Caco-2 (cell line): ENCODE measurements at regions not wholly inside any gene's neighbourhood (a gene's known extent, or its start where the extent isn't known, plus 50 kb on each side); places are given as distances from the start of the nearest gene placed in this dataset.

Experiments used
- BruUV-seq: library from RNA; stranded (reverse); fragments of 400-500 nt; replicated peaks from 2 replicates; lab custom pipeline; 2021; lab: Mats Ljungman, UMichigan
- CTCF ChIA-PET: fragments of 300-600 bp; sonication (Branson Sonifier 250); formaldehyde crosslinking; loops from one replicate; lab custom pipeline; 2022; ENCODE audit warnings: antibody characterized with exemption; lab: Charles Lee
- POLR2A ChIA-PET: fragments of 300-600 bp; sonication (Branson Sonifier 250); formaldehyde crosslinking; loops from one replicate; lab custom pipeline; 2022; ENCODE audit warnings: antibody characterized with exemption; lab: Charles Lee
- DNase-seq, 2 experiments: peaks; one replicate each; pipeline versions ENCODE4 v3.0.0 to v3.0.0-alpha.2; 2020 to 2022
- H3K27me3 ChIP-seq: replicated peaks from 2 replicates; pipeline ENCODE4 v1.6.0; 2011; ENCODE audit warnings: low read length; ENCODE audit not compliant: control insufficient read depth, insufficient read depth
- H3K36me3 ChIP-seq: 2 replicates; pipeline ENCODE4 v1.5.1; 2011; ENCODE audit warnings: low read length; ENCODE audit not compliant: control insufficient read depth, insufficient read depth
- H3K4me1 ChIP-seq: fragments of 250-450 bp; sonication (Bioruptor Pico); 2 replicates; pipeline ENCODE4 v1.5.1; 2020; ENCODE audit warnings: mild to moderate bottlenecking
- H3K4me3 ChIP-seq: 2 replicates; pipeline ENCODE4 v1.5.1; 2011; ENCODE audit warnings: low read depth, mild to moderate bottlenecking, control low read depth, low read length
- H3K9me3 ChIP-seq: fragments of 250-450 bp; sonication (Bioruptor Pico); 2 replicates; pipeline ENCODE4 v1.5.1; 2020; ENCODE audit warnings: mild to moderate bottlenecking, moderate library complexity
- H3K27ac Mint-ChIP-seq: one replicate; pipeline ENCODE4 v1.8.0; 2022; ENCODE audit warnings: mixed read lengths; ENCODE audit not compliant: unreplicated experiment
- H3K27me3 Mint-ChIP-seq: one replicate; pipeline ENCODE4 v1.8.0; 2022; ENCODE audit warnings: mixed read lengths; ENCODE audit not compliant: insufficient read depth, unreplicated experiment
- H3K36me3 Mint-ChIP-seq: one replicate; pipeline ENCODE4 v1.8.0; 2022; ENCODE audit warnings: mild to moderate bottlenecking, mixed read lengths; ENCODE audit not compliant: insufficient read depth, unreplicated experiment
- H3K4me1 Mint-ChIP-seq: one replicate; pipeline ENCODE4 v1.8.0; 2022; ENCODE audit warnings: low read depth, mixed read lengths; ENCODE audit not compliant: unreplicated experiment
- H3K4me3 Mint-ChIP-seq: one replicate; pipeline ENCODE4 v1.8.0; 2022; ENCODE audit warnings: mild to moderate bottlenecking, moderate library complexity, mixed read lengths; ENCODE audit not compliant: unreplicated experiment
- H3K9me3 Mint-ChIP-seq: one replicate; pipeline ENCODE4 v1.8.0; 2022; ENCODE audit warnings: mixed read lengths; ENCODE audit not compliant: unreplicated experiment
- CTCF ChIP-seq, 2 experiments: fragments of 200-600 bp in 1 of 2; IDR thresholded peaks; 1 replicate in 1 of 2; 2 replicates in 1 of 2; pipeline versions ENCODE4 v1.5.1 to v1.8.0; 2011 to 2022; ENCODE audit warnings: antibody characterized with exemption in 1 of 2, control low read depth in 1 of 2, inconsistent platforms in 1 of 2, low read depth in 1 of 2, low read length in 1 of 2, mild to moderate bottlenecking in 1 of 2, moderate library complexity in 1 of 2; ENCODE audit not compliant: insufficient read depth in 1 of 2, severe bottlenecking in 1 of 2, unreplicated experiment in 1 of 2
- intact Hi-C: fragments of 100-400 bp; cut with micrococcal nuclease; formaldehyde crosslinking; loops from one replicate; pipeline ENCODE4 v1.10.0; 2022; ENCODE audit not compliant: unreplicated experiment

- ChIA-PET POLR2A (interaction anchor here (1.0 kb wide), 1 partner anchor 27 kb away, joined by 5 read pairs; no protein-coding TSS in a partner anchor), CTCF (interaction anchor here (0.7 kb wide), 1 partner anchor 405 kb away, joined by 3 read pairs; no protein-coding TSS in a partner anchor)
- DNase-seq = no peak
- no peaks in the 10 kb centered on the region for H3K27me3 ChIP-seq
- H3K27me3 Mint-ChIP-seq = peaks cover 8% of the 10 kb centered on the region
- no peak overlapping the region for H3K4me3 ChIP-seq
- intact Hi-C loops = no loop called here
- H3K27ac Mint-ChIP-seq = no peak overlapping the region
- H3K36me3 Mint-ChIP-seq = no peaks in the 10 kb centered on the region
- H3K36me3 ChIP-seq = no peaks in the 10 kb centered on the region
- TF ChIP-seq CTCF (IDR thresholded peaks at IDR 0.05; ENCODE audit: insufficient read depth in 1 of 2, low read depth in 1 of 2, low read length in 1 of 2, severe bottlenecking in 1 of 2, unreplicated experiment in 1 of 2) = no peak
- BruUV-seq = no TSS peak
- H3K4me1 Mint-ChIP-seq = peaks cover 8% of the 10 kb centered on the region
- peaks cover 11% of the 10 kb centered on the region for H3K9me3 Mint-ChIP-seq
- peaks cover 8% of the 10 kb centered on the region for H3K4me1 ChIP-seq
- H3K4me3 Mint-ChIP-seq = no peak overlapping the region
- 0 out of 2 replicates have a peak, but pooled peaks cover 3% of the 10 kb centered on the region for H3K9me3 ChIP-seq
These were observed 105.9 kb upstream of the FAM20A start for GRCh38 chr17:68707031-68707430.

GRCh38 chr17:68706356-68706920 lies 105.3 kb upstream of the FAM20A start:
- H3K4me1 ChIP-seq = peaks cover 12% of the 10 kb centered on the region
- TF ChIP-seq CTCF (IDR thresholded peaks at IDR 0.05; ENCODE audit: insufficient read depth in 1 of 2, low read depth in 1 of 2, low read length in 1 of 2, severe bottlenecking in 1 of 2, unreplicated experiment in 1 of 2) = no peak
- BruUV-seq = no TSS peak
- no peaks in the 10 kb centered on the region for H3K36me3 ChIP-seq
- Mint-ChIP-seq H3K27ac (no peak overlapping the region), H3K4me3 (no peak overlapping the region), H3K4me1 (peaks cover 12% of the 10 kb centered on the region), H3K36me3 (no peaks in the 10 kb centered on the region), H3K27me3 (peaks cover 7% of the 10 kb centered on the region), H3K9me3 (peaks cover 11% of the 10 kb centered on the region)
- ChIA-PET CTCF (interaction anchor here (0.7 kb wide), 1 partner anchor 405 kb away, joined by 3 read pairs; no protein-coding TSS in a partner anchor), POLR2A (interaction anchor here (1.0 kb wide), 1 partner anchor 27 kb away, joined by 5 read pairs; no protein-coding TSS in a partner anchor)
- 0 out of 2 replicates have a peak, but pooled peaks cover 3% of the 10 kb centered on the region for H3K9me3 ChIP-seq
- intact Hi-C loops = no loop called here
- no peak overlapping the region for H3K4me3 ChIP-seq
- no peaks in the 10 kb centered on the region for H3K27me3 ChIP-seq
- DNase-seq = no peak

- Mint-ChIP-seq H3K4me3 (no peak overlapping the region), H3K4me1 (peaks cover 19% of the 10 kb centered on the region), H3K9me3 (peaks cover 11% of the 10 kb centered on the region), H3K27ac (no peak overlapping the region), H3K27me3 (peaks cover under 1% of the 10 kb centered on the region), H3K36me3 (no peaks in the 10 kb centered on the region)
- CTCF ChIA-PET = no interaction called here
- POLR2A ChIA-PET = no interaction called here
- DNase-seq = no peak
- Histone ChIP-seq H3K27me3 (no peaks in the 10 kb centered on the region), H3K4me1 (peaks cover 18% of the 10 kb centered on the region), H3K9me3 (0 out of 2 replicates have a peak, but pooled peaks cover 3% of the 10 kb centered on the region), H3K4me3 (no peak overlapping the region), H3K36me3 (no peaks in the 10 kb centered on the region)
- TF ChIP-seq CTCF (IDR thresholded peaks at IDR 0.05; ENCODE audit: insufficient read depth in 1 of 2, low read depth in 1 of 2, low read length in 1 of 2, severe bottlenecking in 1 of 2, unreplicated experiment in 1 of 2) = no peak
- intact Hi-C loops = no loop called here
- BruUV-seq = no TSS peak
These were observed 104.5 kb upstream of the FAM20A start for GRCh38 chr17:68705714-68706076.
